A549 (cell line): ENCODE measurements at regions not wholly inside any gene's neighbourhood (a gene's known extent, or its start where the extent isn't known, plus 50 kb on each side); places are given as distances from the start of the nearest gene placed in this dataset.

Source experiments
- ATAC-seq, 2 experiments: fragments of 200-7000 bp in 1 of 2; fragments of >200 bp in 1 of 2; cut with Nextera tagmentation in 1 of 2; cut with Tn5 transposase in 1 of 2; 3 replicates each; pipeline versions ENCODE4 v1.8.0 to v1.9.1; 2018 to 2020; ENCODE audit warnings: mild to moderate bottlenecking in 1 of 2, moderate library complexity in 1 of 2
- CTCF ChIA-PET: fragments of 300-600 bp; sonication (Branson Sonifier 250); formaldehyde crosslinking; extraction: SDS; loops from one replicate; lab custom pipeline; 2021; ENCODE audit warnings: antibody characterized with exemption, inconsistent platforms; lab: Yijun Ruan, JAX
- POLR2A ChIA-PET: fragments of 350-600 bp; formaldehyde crosslinking; extraction: SDS; loops from one replicate; lab custom pipeline; 2021; ENCODE audit warnings: antibody characterized with exemption, inconsistent platforms; lab: Yijun Ruan, JAX
- DNase-seq, 2 experiments: peaks; one replicate each; pipeline versions ENCODE4 v3.0.0 to v3.0.0-alpha.2; 2011 to 2016; ENCODE audit warnings: low read depth in 1 of 2, low spot score in 1 of 2
- FAIRE-seq: peaks from 2 replicates; lab custom pipeline; 2011; peaks lifted over from hg19 to GRCh38; lab: Jason Lieb, UNC
- H3K27ac ChIP-seq, 2 experiments: fragments of >200 bp; sonication (Bioruptor Twin); formaldehyde crosslinking; 3 replicates each; pipeline ENCODE4 v1.5.1; 2016 to 2017
- H3K4me1 ChIP-seq: fragments of >200 bp; sonication (Bioruptor Twin); formaldehyde crosslinking; 3 replicates; pipeline ENCODE4 v1.6.1; 2016
- H3K4me2 ChIP-seq: fragments of >200 bp; sonication (Bioruptor Twin); formaldehyde crosslinking; 3 replicates; pipeline ENCODE4 v1.6.1; 2016
- H3K4me3 ChIP-seq: fragments of >200 bp; sonication (Bioruptor Twin); formaldehyde crosslinking; 3 replicates; pipeline ENCODE4 v1.5.1; 2016
- H3K9me3 ChIP-seq: fragments of >200 bp; sonication (Bioruptor Twin); formaldehyde crosslinking; 3 replicates; pipeline ENCODE4 v1.6.1; 2016
- CBX2 ChIP-seq: fragments of 200-600 bp; sonication (generic); IDR thresholded peaks from 2 replicates; pipeline ENCODE4 v1.6.1; 2016; ENCODE audit warnings: low read depth, mild to moderate bottlenecking, borderline replicate concordance
- CBX8 ChIP-seq: fragments of 200-600 bp; sonication (generic); IDR thresholded peaks from 2 replicates; pipeline ENCODE4 v1.6.1; 2016
- CEBPB ChIP-seq, 2 experiments: fragments of >200 bp in 1 of 2; sonication (Bioruptor Twin) in 1 of 2; formaldehyde crosslinking in 1 of 2; IDR thresholded peaks; 2 replicates each; pipeline ENCODE4 v1.6.1; 2012 to 2016
- CHD4 ChIP-seq: fragments of 200-600 bp; sonication (generic); IDR thresholded peaks from 2 replicates; pipeline ENCODE4 v1.6.1; 2016; ENCODE audit warnings: antibody characterized with exemption, mild to moderate bottlenecking, borderline replicate concordance
- ESRRA ChIP-seq: fragments of 150-350 bp; IDR thresholded peaks from 2 replicates; pipeline ENCODE4 v1.6.1; 2014; ENCODE audit warnings: mild to moderate bottlenecking, low read length, borderline replicate concordance
- FOSL2 ChIP-seq, 2 experiments: fragments of 450-650 bp in 1 of 2; fragments of >200 bp in 1 of 2; sonication (Bioruptor Twin) in 1 of 2; formaldehyde crosslinking; IDR thresholded peaks; 2 replicates each; pipeline versions ENCODE4 v1.5.0 to v1.6.1; 2016 to 2020; ENCODE audit warnings: mild to moderate bottlenecking in 1 of 2, moderate library complexity in 1 of 2
- HOXB13 ChIP-seq: fragments of 250-450 bp; sonication (Bioruptor Pico); IDR thresholded peaks from 2 replicates; pipeline ENCODE4 v1.5.0; 2020; ENCODE audit warnings: low read depth, mild to moderate bottlenecking, moderate library complexity
- JUNB ChIP-seq: fragments of >200 bp; sonication (Bioruptor Twin); formaldehyde crosslinking; IDR thresholded peaks from 2 replicates; pipeline ENCODE4 v1.6.1; 2016
- KDM1A ChIP-seq: fragments of 200-600 bp; sonication (generic); IDR thresholded peaks from 2 replicates; pipeline ENCODE4 v1.6.1; 2016; ENCODE audit warnings: low read depth, mild to moderate bottlenecking
- KDM5A ChIP-seq: fragments of 200-600 bp; sonication (generic); IDR thresholded peaks from 2 replicates; pipeline ENCODE4 v1.6.1; 2016; ENCODE audit warnings: antibody characterized with exemption, mild to moderate bottlenecking
- MAFK ChIP-seq: fragments of 450-650 bp; IDR thresholded peaks from 2 replicates; pipeline ENCODE4 v1.6.1; 2014; ENCODE audit not compliant: partially characterized antibody
- NFE2L2 ChIP-seq: fragments of 150-350 bp; conservative IDR thresholded peaks from 2 replicates; pipeline ENCODE4 v1.6.1; 2014; ENCODE audit warnings: low read length
- NPAS2 ChIP-seq: fragments of 250-450 bp; sonication (Bioruptor Pico); IDR thresholded peaks from 2 replicates; pipeline ENCODE4 v1.8.0; 2022; ENCODE audit warnings: mild to moderate bottlenecking, moderate library complexity, borderline replicate concordance
- NR3C1 ChIP-seq: fragments of >200 bp; sonication (Bioruptor Twin); formaldehyde crosslinking; IDR thresholded peaks from 3 replicates; pipeline ENCODE4 v1.6.1; 2017
- PHF8 ChIP-seq: fragments of 200-600 bp; sonication (generic); IDR thresholded peaks from 2 replicates; pipeline ENCODE4 v1.6.1; 2016; ENCODE audit warnings: low read depth, mild to moderate bottlenecking, antibody characterized with exemption, moderate library complexity, borderline replicate concordance
- POLR2AphosphoS2 ChIP-seq: conservative IDR thresholded peaks from 2 replicates; pipeline ENCODE4 v1.6.1; 2012; ENCODE audit warnings: low read length, improper control_type of control experiment, inconsistent platforms
- RAD21 ChIP-seq, 2 experiments: fragments of >200 bp in 1 of 2; sonication (Bioruptor Twin) in 1 of 2; formaldehyde crosslinking in 1 of 2; IDR thresholded peaks in 1 of 2; conservative IDR thresholded peaks in 1 of 2; 2 replicates in 1 of 2; 3 replicates in 1 of 2; pipeline ENCODE4 v1.6.1; 2012 to 2018; ENCODE audit warnings: inconsistent platforms in 1 of 2
- RCOR1 ChIP-seq: fragments of 150-350 bp; IDR thresholded peaks from 2 replicates; pipeline ENCODE4 v1.6.1; 2014; ENCODE audit warnings: antibody characterized with exemption, low read length, low read depth
- RNF2 ChIP-seq: fragments of 200-600 bp; sonication (generic); IDR thresholded peaks from 2 replicates; pipeline ENCODE4 v1.6.1; 2016; ENCODE audit warnings: low read depth, mild to moderate bottlenecking, antibody characterized with exemption, moderate library complexity, borderline replicate concordance
- SMC3 ChIP-seq: fragments of >200 bp; sonication (Bioruptor Twin); formaldehyde crosslinking; IDR thresholded peaks from 3 replicates; pipeline ENCODE4 v1.6.1; 2018; ENCODE audit warnings: inconsistent platforms
- TFCP2L1 ChIP-seq: fragments of 250-450 bp; sonication (Bioruptor Pico); IDR thresholded peaks from 2 replicates; pipeline ENCODE4 v1.5.0; 2021; ENCODE audit warnings: mild to moderate bottlenecking
- ZC3H11A ChIP-seq: fragments of 450-650 bp; IDR thresholded peaks from 2 replicates; pipeline ENCODE4 v1.6.1; 2014; ENCODE audit warnings: antibody characterized with exemption, mild to moderate bottlenecking
- ZSCAN20 ChIP-seq: fragments of 250-450 bp; sonication (Bioruptor Pico); IDR thresholded peaks from 2 replicates; pipeline ENCODE4 v1.8.0; 2022; ENCODE audit warnings: mild to moderate bottlenecking, moderate library complexity
- WGBS: methylation state at CpG from one replicate; pipeline ENCODE4 v1.1.6; 2017; ENCODE audit errors: missing lambda C conversion rate; 5-methylcytosine and 5-hydroxymethylcytosine counted together
- TF ChIP-seq, protein P1 (sequence below): fragments of 250-450 bp; sonication (Bioruptor Pico); IDR thresholded peaks from 2 replicates; pipeline ENCODE4 v1.5.0; 2021; ENCODE audit warnings: mild to moderate bottlenecking, moderate library complexity, borderline replicate concordance
- TF ChIP-seq, protein P2 (sequence below): fragments of 150-350 bp; IDR thresholded peaks from 2 replicates; pipeline ENCODE4 v1.6.1; 2014; ENCODE audit warnings: low read depth, mild to moderate bottlenecking, low read length
- TF ChIP-seq, protein P3 (sequence below): IDR thresholded peaks from 2 replicates; pipeline ENCODE4 v1.6.1; 2012
- TF ChIP-seq, protein P4 (sequence below): fragments of >200 bp; sonication (Bioruptor Twin); formaldehyde crosslinking; IDR thresholded peaks from 3 replicates; pipeline ENCODE4 v1.6.1; 2016

DNA sequence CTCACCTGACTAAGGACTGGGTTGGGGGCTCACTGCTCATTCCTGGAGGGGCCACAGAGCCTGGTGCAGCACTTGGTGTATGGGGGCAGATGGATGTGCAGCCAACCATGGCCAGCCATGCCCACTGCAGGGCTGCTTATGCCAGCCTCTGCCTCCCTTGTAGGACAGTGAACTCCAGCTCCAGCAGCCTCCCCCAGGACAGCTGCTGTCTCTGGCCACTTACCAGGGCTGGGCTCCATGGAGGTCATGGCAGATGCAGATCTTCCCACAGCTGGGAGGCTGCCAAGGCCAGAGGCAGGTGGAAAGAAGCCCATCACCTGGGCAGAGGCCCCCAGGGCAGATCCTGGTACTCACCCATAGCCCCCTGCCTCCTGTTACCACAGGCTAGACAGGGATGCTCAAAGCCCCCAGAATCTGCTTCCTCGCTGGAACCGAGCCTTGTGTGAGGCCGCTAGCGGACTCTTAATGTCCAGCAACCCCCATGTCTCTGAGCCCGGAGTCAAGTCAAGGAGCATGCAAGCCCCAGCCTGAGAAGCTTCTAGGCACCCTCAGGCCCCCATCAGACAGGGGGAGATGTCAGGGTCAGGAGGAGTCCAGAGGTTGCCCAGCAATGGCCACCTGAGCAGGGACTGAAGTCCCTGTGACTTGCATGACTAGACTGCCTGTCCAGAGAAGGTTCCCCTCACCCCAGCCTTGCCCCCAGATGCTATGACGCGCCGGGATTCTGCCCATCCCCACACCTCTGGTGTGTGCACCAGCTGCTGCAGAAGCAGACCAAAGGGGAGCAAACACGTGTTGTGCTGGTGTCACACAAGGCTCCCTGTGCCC lies 123.6 kb downstream of the TWIST2 start:
- FAIRE-seq = no peak
- no peak for ATAC-seq
- Histone ChIP-seq H3K9me3 (peaks cover 9% of the 10 kb centered on the region), H3K4me3 (no peak overlapping the region), H3K4me2 (no peak overlapping the region), H3K27ac (no peak overlapping the region), H3K4me1 (peaks cover 24% of the 10 kb centered on the region)
- ChIA-PET POLR2A (no interaction called here), CTCF (interaction anchor here (0.7 to 3.9 kb wide), 11 partner anchors 8 to 614 kb away, joined by 3 to 14 read pairs (median 4); partner anchors contain the start of gene TWIST2)
- DNase-seq = no peak
- TF ChIP-seq PHF8 = no peak
- TF ChIP-seq JUNB = no peak
- TF ChIP-seq NPAS2 (CRISPR knock-in tag) = no peak
- TF ChIP-seq NR3C1 = no peak
- no peak for TF ChIP-seq HOXB13 (CRISPR knock-in tag)
- TF ChIP-seq, protein P1, sequence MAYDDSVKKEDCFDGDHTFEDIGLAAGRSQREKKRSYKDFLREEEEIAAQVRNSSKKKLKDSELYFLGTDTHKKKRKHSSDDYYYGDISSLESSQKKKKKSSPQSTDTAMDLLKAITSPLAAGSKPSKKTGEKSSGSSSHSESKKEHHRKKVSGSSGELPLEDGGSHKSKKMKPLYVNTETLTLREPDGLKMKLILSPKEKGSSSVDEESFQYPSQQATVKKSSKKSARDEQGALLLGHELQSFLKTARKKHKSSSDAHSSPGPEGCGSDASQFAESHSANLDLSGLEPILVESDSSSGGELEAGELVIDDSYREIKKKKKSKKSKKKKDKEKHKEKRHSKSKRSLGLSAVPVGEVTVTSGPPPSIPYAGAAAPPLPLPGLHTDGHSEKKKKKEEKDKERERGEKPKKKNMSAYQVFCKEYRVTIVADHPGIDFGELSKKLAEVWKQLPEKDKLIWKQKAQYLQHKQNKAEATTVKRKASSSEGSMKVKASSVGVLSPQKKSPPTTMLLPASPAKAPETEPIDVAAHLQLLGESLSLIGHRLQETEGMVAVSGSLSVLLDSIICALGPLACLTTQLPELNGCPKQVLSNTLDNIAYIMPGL (CRISPR knock-in tag) = no peak
- TF ChIP-seq, protein P2, sequence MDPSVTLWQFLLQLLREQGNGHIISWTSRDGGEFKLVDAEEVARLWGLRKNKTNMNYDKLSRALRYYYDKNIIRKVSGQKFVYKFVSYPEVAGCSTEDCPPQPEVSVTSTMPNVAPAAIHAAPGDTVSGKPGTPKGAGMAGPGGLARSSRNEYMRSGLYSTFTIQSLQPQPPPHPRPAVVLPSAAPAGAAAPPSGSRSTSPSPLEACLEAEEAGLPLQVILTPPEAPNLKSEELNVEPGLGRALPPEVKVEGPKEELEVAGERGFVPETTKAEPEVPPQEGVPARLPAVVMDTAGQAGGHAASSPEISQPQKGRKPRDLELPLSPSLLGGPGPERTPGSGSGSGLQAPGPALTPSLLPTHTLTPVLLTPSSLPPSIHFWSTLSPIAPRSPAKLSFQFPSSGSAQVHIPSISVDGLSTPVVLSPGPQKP = no peak
- TF ChIP-seq ESRRA = no peak
- TF ChIP-seq ZC3H11A = no peak
- TF ChIP-seq, protein P3, sequence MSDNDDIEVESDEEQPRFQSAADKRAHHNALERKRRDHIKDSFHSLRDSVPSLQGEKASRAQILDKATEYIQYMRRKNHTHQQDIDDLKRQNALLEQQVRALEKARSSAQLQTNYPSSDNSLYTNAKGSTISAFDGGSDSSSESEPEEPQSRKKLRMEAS = no peak
- no peak for TF ChIP-seq ZSCAN20 (CRISPR knock-in tag)
- TF ChIP-seq NFE2L2 = no peak
- TF ChIP-seq CEBPB (IDR thresholded peaks at IDR 0.05) = no peak
- no peak for TF ChIP-seq CBX8
- no peak for TF ChIP-seq SMC3
- TF ChIP-seq KDM5A = no peak
- no peak for TF ChIP-seq FOSL2 (IDR thresholded peaks at IDR 0.05)
- no peak for TF ChIP-seq FOSL2 (CRISPR knock-in tag; IDR thresholded peaks at IDR 0.05)
- TF ChIP-seq POLR2AphosphoS2 = no peak
- no peak for TF ChIP-seq TFCP2L1 (CRISPR knock-in tag)
- no peak for TF ChIP-seq RCOR1
- WGBS = 89% methylated on average over 9 of the region's 9 CpGs

DNA sequence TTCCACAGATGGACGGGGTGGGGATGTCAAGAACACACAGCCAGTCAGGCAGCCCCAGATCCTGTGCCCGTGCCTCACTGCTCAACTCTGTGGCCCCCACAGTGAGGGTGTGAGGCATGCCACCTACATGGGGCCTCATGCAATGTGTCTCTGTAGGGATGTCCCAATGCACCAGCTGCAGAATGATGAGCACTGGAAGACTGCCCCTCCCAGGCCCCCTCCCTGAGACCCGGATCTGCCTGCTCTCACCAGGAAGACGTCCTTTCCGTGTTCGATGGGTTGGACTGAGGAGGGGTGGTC lies 124.2 kb downstream of the TWIST2 start:
- FAIRE-seq (no peak), ATAC-seq (no peak), DNase-seq (no peak)
- Histone ChIP-seq H3K4me1 (peaks cover 24% of the 10 kb centered on the region), H3K9me3 (peaks cover 12% of the 10 kb centered on the region), H3K4me2 (no peak overlapping the region), H3K27ac (no peak overlapping the region), H3K4me3 (no peak overlapping the region)
- 90% methylated on average over 5 of the region's 6 CpGs for WGBS
- ChIA-PET CTCF (interaction anchor here (1.2 to 3.9 kb wide), 3 partner anchors 24 to 614 kb away, joined by 6 to 14 read pairs (median 7); partner anchors contain the start of gene TWIST2), POLR2A (no interaction called here)
- no peak for TF ChIP-seq KDM1A
- no peak for TF ChIP-seq MAFK
- no peak for TF ChIP-seq NPAS2 (CRISPR knock-in tag)
- no peak for TF ChIP-seq RNF2
- TF ChIP-seq CBX8 = no peak
- no peak for TF ChIP-seq CBX2
- no peak for TF ChIP-seq RAD21 (conservative IDR thresholded peaks at IDR 0.05 in 1 of 2, IDR thresholded peaks at IDR 0.05 in 1 of 2)
- TF ChIP-seq TFCP2L1 (CRISPR knock-in tag) = no peak
- TF ChIP-seq, protein P1 (CRISPR knock-in tag) = no peak
- no peak for TF ChIP-seq FOSL2 (IDR thresholded peaks at IDR 0.05)
- no peak for TF ChIP-seq FOSL2 (CRISPR knock-in tag; IDR thresholded peaks at IDR 0.05)
- no peak for TF ChIP-seq KDM5A
- no peak for TF ChIP-seq PHF8
- no peak for TF ChIP-seq ZC3H11A
- TF ChIP-seq POLR2AphosphoS2 = no peak
- TF ChIP-seq CHD4 = no peak
- TF ChIP-seq, protein P4, sequence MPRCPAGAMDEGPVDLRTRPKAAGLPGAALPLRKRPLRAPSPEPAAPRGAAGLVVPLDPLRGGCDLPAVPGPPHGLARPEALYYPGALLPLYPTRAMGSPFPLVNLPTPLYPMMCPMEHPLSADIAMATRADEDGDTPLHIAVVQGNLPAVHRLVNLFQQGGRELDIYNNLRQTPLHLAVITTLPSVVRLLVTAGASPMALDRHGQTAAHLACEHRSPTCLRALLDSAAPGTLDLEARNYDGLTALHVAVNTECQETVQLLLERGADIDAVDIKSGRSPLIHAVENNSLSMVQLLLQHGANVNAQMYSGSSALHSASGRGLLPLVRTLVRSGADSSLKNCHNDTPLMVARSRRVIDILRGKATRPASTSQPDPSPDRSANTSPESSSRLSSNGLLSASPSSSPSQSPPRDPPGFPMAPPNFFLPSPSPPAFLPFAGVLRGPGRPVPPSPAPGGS = no peak
